GM12872 (cell line): ENCODE measurements at regions not wholly inside any gene's neighbourhood (a gene's known extent, or its start where the extent isn't known, plus 50 kb on each side); places are given as distances from the start of the nearest gene placed in this dataset.

Experiments used
- CTCF ChIP-seq: IDR thresholded peaks from 3 replicates; pipeline ENCODE4 v1.5.1; 2011; ENCODE audit warnings: low read depth, mild to moderate bottlenecking, low read length, moderate library complexity; ENCODE audit not compliant: insufficient read depth

- no peak for TF ChIP-seq CTCF
These were observed 91.0 kb upstream of the CBLB start for GRCh38 chr3:105959851-105960250.

- no peak for TF ChIP-seq CTCF
These were observed 91.6 kb upstream of the CBLB start for GRCh38 chr3:105960381-105960780.

- TF ChIP-seq CTCF: no peak
These were observed 94.3 kb upstream of the CBLB start for GRCh38 chr3:105963161-105963560.

- TF ChIP-seq CTCF: no peak
These were observed 96.6 kb upstream of the CBLB start for GRCh38 chr3:105965384-105965783.

- no peak for TF ChIP-seq CTCF
These were observed 98.3 kb upstream of the CBLB start for GRCh38 chr3:105967117-105967516.

- TF ChIP-seq CTCF: no peak
These were observed 101.5 kb upstream of the CBLB start for GRCh38 chr3:105970283-105970682.

- no peak for TF ChIP-seq CTCF
These were observed 103.3 kb upstream of the CBLB start for GRCh38 chr3:105972069-105972468.

- no peak for TF ChIP-seq CTCF
These were observed 105.6 kb upstream of the CBLB start for GRCh38 chr3:105974381-105974780.
